Chondrocyte (in vitro differentiated cells): ENCODE measurements at regions not wholly inside any gene's neighbourhood (a gene's known extent, or its start where the extent isn't known, plus 50 kb on each side); places are given as distances from the start of the nearest gene placed in this dataset.

Source experiments
- DNase-seq: peaks from one replicate; pipeline ENCODE4 v3.0.0; 2021; ENCODE audit warnings: mixed read lengths, low spot score
- H3K27ac Mint-ChIP-seq: one replicate; pipeline ENCODE4 v1.8.0; 2021; ENCODE audit warnings: mild to moderate bottlenecking, moderate library complexity, mixed read lengths; ENCODE audit not compliant: unreplicated experiment
- H3K27me3 Mint-ChIP-seq: 2 replicates; pipeline ENCODE4 v1.8.0; 2021; ENCODE audit warnings: low read depth, mixed read lengths
- H3K36me3 Mint-ChIP-seq: 2 replicates; pipeline ENCODE4 v1.8.0; 2021; ENCODE audit warnings: low read depth, mixed read lengths
- H3K4me1 Mint-ChIP-seq: 2 replicates; pipeline ENCODE4 v1.8.0; 2021; ENCODE audit warnings: low read depth, mild to moderate bottlenecking, mixed read lengths
- H3K4me3 Mint-ChIP-seq: one replicate; pipeline ENCODE4 v1.8.0; 2021; ENCODE audit warnings: mild to moderate bottlenecking, moderate library complexity, mixed read lengths; ENCODE audit not compliant: unreplicated experiment
- H3K9me3 Mint-ChIP-seq: 2 replicates; pipeline ENCODE4 v1.8.0; 2021; ENCODE audit warnings: low read depth, mixed read lengths
- TF ChIP-seq, protein P1 (sequence below): fragments of 200-600 bp; sonication (generic); IDR thresholded peaks from 2 replicates; pipeline ENCODE4 v1.5.0; 2021; ENCODE audit warnings: antibody characterized with exemption, mild to moderate bottlenecking, moderate library complexity

DNA sequence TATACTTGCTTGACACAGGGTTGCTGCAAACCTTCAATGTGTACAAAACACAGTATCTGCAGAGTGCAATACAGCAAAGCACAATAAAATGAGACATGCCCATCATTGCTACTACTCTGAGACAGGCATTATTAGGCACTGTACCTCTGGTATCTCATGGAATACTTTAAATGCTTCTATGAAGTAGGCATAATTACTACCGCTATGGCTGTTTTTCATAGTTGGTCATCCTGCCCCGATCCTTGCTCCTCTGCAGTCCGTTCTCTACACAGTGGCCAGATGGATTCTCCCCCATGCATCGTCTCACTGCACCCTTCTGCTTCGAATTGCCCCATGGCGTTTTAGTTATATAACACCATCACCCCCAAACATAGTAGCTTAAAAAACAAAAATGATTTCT, 83.0 kb upstream of the UBL3 start:
- TF ChIP-seq, protein P1, sequence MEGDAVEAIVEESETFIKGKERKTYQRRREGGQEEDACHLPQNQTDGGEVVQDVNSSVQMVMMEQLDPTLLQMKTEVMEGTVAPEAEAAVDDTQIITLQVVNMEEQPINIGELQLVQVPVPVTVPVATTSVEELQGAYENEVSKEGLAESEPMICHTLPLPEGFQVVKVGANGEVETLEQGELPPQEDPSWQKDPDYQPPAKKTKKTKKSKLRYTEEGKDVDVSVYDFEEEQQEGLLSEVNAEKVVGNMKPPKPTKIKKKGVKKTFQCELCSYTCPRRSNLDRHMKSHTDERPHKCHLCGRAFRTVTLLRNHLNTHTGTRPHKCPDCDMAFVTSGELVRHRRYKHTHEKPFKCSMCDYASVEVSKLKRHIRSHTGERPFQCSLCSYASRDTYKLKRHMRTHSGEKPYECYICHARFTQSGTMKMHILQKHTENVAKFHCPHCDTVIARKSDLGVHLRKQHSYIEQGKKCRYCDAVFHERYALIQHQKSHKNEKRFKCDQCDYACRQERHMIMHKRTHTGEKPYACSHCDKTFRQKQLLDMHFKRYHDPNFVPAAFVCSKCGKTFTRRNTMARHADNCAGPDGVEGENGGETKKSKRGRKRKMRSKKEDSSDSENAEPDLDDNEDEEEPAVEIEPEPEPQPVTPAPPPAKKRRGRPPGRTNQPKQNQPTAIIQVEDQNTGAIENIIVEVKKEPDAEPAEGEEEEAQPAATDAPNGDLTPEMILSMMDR = no peak
- no peak for DNase-seq
- H3K27ac Mint-ChIP-seq = no peak overlapping the region
- H3K4me3 Mint-ChIP-seq = no peak overlapping the region
- no peaks in the 10 kb centered on the region for H3K36me3 Mint-ChIP-seq
- no peaks in the 10 kb centered on the region for H3K4me1 Mint-ChIP-seq
- H3K27me3 Mint-ChIP-seq = peaks cover 10% of the 10 kb centered on the region
- peaks cover 6% of the 10 kb centered on the region for H3K9me3 Mint-ChIP-seq

DNA sequence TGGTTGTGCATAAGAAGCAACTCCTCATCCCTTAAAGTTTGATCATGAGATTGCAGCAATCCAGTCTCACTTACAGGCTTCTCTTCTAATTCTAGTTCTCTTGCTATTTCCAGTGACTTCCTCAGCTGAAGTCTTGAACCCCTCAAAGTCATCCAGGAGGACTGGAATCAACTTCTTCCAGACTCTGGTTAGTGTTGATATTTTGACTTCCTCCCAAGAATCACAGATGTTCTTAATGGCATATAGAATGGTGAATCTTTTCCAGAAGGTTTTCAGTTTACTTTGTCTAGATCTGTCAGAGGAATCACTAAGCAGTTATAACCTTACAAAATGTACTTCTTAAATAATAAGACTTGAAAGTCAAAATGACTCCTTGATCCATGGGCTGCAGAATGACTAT, 81.3 kb upstream of the UBL3 start:
- no peaks in the 10 kb centered on the region for H3K4me1 Mint-ChIP-seq
- no peaks in the 10 kb centered on the region for H3K36me3 Mint-ChIP-seq
- no peak overlapping the region for H3K4me3 Mint-ChIP-seq
- no peak overlapping the region for H3K27ac Mint-ChIP-seq
- H3K27me3 Mint-ChIP-seq = peaks cover 8% of the 10 kb centered on the region
- DNase-seq = no peak
- peaks cover 6% of the 10 kb centered on the region for H3K9me3 Mint-ChIP-seq
- TF ChIP-seq, protein P1 = no peak

DNA sequence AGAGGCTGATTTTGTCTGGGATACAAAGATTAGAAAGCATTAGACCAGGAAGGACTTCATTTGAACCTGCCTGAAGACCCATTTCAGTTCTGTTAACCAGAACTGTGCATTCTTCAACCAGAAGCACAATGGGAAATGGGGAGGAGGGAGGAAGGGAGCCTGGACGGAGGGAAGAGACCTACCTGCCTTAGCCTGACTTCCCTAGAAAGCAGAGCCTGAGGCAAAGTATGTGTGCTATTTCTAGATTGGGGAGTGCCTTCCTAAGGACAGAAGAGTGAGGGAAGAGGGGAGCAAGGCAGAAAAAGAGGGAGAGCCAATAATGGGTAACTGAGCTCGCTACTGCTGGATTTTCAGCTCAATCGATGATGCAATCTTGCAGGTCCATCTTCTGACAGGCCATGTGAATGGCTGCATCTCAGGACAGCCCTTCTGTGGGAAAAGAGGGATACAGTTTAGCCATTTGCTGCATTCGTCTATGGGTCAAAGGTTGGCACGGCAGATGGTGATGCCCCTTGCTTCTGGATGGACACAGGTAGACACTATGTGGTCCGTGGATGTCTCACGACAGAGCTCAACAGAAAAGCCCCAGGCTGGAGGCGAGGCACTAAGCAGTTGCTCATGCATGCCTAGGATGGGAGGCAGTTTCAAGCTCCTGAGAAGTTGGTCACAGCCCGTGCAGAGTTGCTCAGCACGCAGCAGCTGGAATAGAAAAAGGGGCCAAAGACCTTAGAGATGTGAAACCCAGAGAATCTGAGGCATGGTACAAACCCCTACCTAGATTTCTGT, 78.8 kb upstream of the UBL3 start:
- no peak for DNase-seq
- Mint-ChIP-seq H3K9me3 (peaks cover 6% of the 10 kb centered on the region), H3K4me3 (no peak overlapping the region), H3K36me3 (no peaks in the 10 kb centered on the region), H3K4me1 (peaks cover 21% of the 10 kb centered on the region), H3K27me3 (no peaks in the 10 kb centered on the region), H3K27ac (no peak overlapping the region)
- TF ChIP-seq, protein P1 = no peak

- Mint-ChIP-seq H3K27ac (peak overlapping the region; percentile 96), H3K9me3 (no peaks in the 10 kb centered on the region), H3K36me3 (no peaks in the 10 kb centered on the region), H3K4me3 (no peak overlapping the region), H3K27me3 (no peaks in the 10 kb centered on the region), H3K4me1 (peaks cover 50% of the 10 kb centered on the region)
- DNase-seq = no peak
- TF ChIP-seq, protein P1 = no peak
These were observed 75.7 kb upstream of the UBL3 start for GRCh38 chr13:29926098-29926476.

DNA sequence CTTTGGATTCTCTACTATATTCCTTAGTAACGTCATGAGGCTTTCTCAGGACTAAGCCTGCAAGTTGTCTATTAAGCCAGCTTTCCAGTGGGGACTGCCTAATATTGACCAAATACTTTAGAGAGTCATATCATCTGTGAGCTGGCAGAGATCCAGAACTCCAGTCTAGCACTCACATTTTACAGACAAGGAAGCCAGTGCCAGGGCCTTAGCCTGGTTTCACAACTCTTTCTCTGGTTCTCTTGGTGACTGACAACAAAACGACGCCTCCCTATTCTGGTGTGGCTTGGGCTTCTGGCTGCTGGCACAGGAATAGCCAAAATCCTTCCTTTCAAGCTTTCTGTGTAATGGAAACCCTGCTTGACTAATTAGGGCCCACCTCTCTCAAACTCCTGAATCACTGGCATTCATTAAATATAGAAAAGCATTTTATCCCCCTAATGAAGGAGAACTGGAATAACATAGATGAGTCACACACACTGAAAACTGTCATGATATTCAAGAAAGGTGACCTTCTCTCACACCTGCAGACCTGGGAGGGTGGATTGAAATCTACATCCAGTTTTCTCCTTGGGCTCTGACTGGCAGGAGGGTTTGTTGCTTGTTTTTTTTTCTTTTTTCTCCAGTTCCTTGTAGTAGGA, 75.2 kb upstream of the UBL3 start:
- no peak for DNase-seq
- H3K27ac Mint-ChIP-seq = peak overlapping the region; percentile 96
- no peak overlapping the region for H3K4me3 Mint-ChIP-seq
- no peaks in the 10 kb centered on the region for H3K9me3 Mint-ChIP-seq
- no peaks in the 10 kb centered on the region for H3K36me3 Mint-ChIP-seq
- TF ChIP-seq, protein P1 = no peak
- peaks cover 52% of the 10 kb centered on the region for H3K4me1 Mint-ChIP-seq
- H3K27me3 Mint-ChIP-seq = no peaks in the 10 kb centered on the region
